ENCODE measurements at regions not wholly inside any gene's neighbourhood (a gene's known extent, or its start where the extent isn't known, plus 50 kb on each side); places are given as distances from the start of the nearest gene placed in this dataset.

DNA sequence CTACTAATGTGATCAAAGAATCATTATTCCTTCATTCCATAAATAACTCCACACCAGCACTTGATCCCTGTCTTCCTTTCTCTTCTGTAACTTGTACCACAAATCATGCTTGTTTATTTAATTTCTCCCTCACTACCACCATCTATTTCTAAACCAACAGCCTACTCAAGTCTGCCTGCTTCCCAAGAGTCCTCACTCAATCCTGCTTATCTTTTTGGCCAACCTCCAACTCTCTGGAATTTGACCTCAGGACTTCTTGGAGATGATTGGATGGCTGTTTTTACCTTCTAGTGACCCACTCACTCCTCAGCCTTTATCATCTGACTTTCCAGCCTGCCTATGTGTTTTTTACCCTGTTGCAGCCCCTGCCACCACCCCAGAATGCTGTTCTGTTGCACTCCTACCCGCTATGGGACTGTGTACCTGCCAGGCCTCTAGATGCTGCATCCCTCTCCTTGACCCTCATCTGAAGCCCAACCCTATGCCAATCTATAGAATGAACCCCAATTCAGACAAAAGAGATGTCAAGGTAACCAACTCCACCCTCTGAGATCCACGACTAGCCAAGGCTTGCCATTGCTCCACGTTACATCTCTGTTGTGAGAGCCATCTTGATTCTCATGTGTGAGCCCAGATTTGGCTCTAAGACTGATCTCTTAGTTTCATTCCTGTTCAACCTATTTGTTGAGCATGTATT lies 150.2 kb upstream of the PLEKHG7 start:
- no peak for DNase-seq

DNA sequence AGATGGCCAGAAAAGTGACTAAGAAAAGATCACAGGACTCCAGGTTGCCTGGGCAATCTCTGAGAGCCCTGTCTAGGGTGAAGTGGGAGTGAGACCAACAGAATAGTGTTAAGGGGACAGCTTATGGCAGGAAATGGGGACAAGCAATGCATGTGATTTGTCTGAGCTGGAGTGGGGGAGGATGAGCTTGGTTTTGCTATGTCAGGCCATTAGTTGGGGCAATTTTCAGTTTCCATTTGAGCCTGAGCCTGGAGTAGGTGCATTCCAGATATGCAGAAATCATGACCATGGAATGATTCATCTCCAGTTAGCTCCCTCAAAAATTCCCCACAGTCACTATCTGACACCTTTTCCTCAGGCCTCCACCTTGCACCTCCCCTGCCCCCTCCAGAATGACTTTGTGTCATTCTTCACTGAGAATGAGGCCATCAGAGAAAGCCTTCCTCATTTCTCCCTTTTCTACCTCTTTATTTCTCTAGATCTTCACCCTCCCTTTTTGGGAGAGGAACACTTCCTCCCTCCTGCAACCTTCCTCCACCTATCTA lies 150.9 kb upstream of the PLEKHG7 start:
- DNase-seq: no peak

DNA sequence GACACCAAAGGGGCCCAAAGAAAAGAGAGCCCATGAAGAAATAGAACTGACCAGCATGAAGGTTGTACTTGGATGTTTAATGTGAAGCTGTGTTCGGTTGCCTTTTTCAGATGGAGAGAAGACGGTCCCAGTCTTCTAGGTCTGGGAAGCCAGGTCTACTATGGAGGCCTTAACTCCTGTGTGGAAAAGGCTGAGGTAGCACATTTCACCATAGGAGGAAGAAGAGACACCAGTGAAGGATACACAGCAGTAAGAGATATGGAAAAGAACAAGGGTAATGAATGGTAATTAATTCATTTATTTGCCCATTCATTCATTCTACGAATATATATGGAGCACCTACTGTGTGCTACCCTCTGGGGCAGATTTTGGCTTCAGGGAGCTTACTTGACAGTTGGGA lies 151.6 kb upstream of the PLEKHG7 start:
- DNase-seq: no peak

DNA sequence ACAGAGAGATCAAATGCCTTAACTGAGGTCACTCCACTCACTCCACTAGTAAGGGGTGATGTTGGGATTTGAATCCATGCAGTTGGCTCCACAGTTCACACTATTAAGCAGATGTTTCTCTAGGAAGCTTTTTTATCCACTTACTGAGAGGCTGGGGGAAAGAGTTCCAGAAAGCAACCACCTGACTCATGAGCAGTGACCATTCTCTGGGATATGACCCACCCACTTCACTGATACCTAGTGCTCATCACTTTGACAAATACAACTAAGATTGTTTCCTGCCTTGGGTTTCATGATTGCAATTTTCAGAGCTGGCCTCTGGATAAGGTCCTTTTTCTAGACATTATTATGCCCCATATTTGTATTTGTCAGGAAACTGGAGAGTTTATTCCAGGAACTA lies 152.1 kb upstream of the PLEKHG7 start:
- no peak for DNase-seq

DNA sequence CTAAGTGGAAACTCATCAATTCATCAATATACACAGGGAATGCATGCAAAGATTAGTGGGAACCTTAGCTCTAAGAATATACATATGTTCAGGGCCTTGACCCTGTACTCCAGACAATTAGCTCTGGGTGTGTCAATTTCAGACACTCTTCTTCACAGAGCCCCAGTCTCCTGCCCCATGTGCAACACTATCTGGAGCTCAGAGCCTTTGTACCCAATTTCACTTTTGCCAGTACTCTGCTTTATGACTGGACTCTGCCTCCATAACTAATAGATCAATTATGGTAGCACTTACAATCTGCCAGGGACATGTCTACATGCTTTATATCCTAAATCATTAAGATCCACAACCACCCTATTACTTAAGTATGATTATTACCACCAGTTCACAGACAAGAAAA lies 152.5 kb upstream of the PLEKHG7 start:
- DNase-seq: no peak

DNA sequence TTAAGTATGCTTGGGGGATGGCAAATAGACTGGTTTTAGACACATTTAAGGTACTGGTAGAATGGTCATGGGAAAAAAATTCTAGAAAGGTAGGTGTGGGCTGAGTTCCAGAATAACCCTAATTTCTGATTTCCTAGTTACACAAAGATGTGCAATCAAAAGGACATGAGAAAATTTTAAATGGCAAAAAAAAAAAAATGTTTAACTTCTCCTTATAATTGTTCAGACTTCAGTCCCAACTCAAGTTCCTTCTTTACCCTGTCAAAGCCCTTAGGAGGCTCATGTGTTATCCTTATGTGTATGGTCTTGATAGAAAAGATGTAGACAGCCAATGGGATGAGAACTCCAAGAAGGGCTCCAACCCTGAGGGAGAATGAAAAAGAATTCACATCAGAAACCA lies 153.3 kb upstream of the PLEKHG7 start:
- DNase-seq: no peak

DNA sequence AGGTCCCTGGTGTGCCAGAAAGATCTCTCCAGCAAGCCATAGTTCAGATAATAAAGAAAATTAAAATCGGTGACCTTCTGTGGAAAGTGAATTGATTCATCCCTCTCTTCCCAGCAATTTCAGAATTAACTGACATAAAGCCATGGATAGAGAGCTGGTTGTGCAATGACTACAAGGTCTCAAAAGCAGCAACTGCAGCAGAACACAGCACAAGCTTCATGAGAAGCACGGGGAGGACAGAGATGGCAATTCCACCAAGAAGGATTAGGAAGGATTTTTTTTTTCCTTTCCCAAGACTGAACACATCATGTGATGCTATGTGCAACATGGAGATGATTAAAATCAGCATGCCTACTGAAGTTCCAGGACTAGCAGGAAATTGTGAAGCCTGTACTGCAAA lies 154.9 kb upstream of the PLEKHG7 start:
- DNase-seq: no peak

DNA sequence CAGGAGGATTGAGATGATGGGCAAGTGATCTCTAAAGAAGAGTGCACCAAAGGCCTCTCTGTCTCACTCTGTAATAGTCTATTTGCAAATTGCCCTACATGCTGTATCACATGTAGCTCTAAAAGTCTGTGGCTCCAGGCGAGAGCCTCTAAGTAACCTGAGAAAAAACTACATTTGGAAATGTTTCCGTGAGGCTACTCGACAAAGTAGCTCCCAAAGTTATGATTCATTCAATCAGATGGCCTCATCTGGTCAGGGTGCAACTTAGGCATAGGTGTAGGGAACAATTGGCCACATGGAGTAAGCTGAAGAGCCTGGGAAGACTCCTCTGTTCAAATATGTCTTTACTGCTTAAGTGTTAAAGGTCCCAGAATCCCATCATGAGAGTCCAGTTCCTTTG lies 155.4 kb upstream of the PLEKHG7 start:
- no peak for DNase-seq

DNA sequence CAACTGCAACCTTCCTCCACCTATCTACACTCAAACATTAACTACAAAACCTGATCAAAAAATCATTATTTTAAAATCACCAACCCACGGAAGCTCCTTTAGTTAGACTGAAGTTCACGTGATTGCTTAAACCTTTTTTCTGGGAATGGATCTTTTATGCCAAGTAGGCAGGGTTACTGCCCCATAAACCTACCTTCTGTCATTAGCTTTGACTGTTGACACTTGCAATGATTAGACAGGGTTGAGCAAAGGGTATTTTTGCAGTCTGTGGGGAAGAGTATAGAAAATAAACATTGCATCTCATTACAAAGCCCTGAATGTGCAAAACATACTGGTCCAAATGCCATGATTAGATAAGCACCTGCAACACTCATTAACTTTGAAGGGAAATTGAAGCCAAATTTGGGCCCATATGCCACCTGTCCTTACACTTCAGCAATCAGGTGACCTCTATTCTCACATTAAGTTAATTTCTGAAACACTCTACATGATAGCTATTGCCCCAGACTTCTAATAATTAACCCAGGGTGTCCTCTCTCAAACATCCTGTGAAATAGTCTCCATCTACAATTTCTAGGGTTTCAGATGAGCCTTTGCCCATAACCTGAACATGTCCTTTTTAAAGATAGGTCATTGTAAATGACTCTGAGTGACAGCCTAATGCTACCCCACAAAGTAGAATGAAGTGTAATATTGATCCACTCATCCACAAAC lies 156.0 kb upstream of the PLEKHG7 start:
- DNase-seq: no peak

DNA sequence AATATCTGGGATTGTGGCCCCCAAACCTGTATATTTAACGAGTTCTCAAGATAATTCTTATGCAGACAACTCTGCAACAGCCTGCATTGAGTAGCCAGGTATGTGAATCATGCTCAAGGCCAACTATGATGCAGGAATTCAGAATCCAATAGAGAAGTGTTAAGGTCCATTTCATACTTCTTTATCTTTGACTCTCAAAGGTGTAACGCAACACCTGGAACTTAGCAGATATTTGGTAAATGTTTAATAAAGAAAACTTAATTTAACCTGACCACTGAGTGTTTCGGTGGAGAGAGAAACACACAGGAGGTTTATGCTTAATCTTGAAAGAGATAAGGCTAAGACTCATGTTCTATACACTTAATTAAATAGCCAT lies 156.5 kb upstream of the PLEKHG7 start:
- no peak for DNase-seq

DNA sequence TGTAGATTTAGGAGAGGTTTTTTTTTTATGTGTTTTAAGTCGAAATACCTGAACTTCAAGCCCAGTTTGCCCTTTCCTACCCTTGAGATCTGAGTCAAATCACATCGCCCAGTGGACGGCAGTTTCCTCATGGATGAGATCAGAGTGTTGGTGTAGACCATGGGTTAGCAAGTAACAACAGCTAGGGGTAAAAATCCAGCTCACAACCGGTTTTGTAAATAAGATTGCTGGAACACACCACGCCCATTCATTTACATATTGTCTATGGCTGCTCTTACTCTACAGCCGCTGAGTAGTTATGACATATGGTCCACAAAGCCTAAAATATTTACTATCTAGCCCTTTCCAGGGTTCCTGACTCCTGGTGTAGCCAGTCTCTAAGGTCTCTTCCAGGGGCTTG lies 158.5 kb upstream of the PLEKHG7 start:
- no peak for DNase-seq

DNA sequence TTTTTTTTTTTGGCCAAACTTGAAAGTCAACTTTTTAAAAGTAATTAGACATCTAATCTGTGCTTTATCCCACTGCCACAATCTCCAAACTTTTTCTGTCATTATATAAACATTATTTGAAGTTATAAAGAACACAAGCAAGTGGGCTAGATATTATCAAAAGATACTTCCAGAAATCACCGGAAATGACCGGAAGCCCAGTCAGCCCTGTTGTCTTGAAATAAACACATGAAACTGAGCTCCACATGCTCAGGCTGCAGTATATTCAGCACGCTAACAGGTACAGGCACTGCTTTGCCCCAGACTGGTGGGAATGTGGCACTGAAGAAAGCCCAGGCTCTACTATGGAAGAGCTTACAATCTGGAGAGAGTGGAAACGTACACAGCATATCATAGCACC lies 158.9 kb upstream of the PLEKHG7 start:
- no peak for DNase-seq

DNA sequence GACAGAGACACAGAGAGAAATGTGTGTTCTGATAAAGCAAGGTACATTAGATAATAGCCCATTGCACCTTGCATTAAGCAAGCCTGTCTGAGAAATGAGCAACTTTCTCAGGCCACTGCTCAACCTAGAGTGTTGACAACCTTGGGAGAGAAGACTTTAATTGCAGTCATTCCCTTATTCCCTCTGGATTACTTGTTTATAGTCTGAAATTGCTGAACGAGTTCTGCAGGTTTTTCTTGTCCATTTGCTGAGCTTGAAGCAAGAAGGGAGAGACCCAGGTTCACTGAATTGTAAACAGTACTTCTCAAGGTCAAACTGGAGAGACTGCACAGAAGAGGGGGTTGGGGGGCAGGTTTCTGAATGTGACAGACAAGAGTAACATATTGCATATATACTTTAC lies 159.4 kb upstream of the PLEKHG7 start:
- no peak for DNase-seq

DNA sequence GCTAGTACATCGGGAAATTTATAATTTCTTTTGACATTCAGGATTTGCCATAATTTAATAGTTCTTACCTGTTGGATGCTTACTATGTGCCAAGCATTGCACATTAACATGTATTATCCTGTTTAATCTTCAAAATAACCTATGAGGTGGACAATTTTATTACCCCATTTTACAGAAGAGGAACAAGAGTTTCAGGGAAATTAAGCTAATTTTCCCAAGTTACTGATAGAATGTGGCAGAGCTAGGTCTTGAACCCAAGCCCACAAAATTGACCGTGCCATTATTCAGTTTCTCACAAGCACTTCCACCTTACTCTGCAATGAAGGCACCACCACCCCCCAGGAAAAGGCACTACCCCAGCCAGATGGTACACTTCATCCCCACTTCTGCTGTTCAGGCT lies 161.1 kb upstream of the PLEKHG7 start:
- no peak for DNase-seq

DNA sequence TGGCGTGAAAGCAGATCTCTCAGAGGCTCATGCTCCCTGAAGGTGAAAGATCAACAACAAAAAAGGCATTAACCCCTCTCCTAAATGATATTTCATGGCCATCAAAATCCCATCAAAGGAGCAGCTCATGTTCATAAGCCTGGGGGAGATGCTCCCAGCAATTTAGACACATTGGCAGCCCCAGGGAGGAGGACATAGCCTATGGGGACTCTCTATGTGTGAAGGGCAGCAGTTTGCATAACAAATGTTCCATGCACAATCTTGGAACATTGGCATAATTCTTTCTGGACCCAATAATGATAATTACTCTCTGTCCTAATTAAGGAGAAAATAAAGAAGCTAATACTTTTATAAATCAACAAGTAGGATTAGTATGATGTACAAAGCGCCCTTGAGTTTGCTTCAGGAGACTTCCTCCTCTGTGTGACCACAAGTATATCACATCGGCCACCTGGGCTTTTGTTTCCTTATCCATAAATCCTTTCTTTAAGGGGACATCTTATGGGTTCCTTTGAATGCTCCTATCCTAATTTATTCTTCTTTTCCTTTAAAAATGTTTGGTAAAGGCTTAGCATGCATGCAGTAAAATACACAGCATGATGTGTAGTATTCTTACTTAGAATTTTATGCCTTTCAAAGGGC lies 161.9 kb upstream of the PLEKHG7 start:
- DNase-seq: no peak

DNA sequence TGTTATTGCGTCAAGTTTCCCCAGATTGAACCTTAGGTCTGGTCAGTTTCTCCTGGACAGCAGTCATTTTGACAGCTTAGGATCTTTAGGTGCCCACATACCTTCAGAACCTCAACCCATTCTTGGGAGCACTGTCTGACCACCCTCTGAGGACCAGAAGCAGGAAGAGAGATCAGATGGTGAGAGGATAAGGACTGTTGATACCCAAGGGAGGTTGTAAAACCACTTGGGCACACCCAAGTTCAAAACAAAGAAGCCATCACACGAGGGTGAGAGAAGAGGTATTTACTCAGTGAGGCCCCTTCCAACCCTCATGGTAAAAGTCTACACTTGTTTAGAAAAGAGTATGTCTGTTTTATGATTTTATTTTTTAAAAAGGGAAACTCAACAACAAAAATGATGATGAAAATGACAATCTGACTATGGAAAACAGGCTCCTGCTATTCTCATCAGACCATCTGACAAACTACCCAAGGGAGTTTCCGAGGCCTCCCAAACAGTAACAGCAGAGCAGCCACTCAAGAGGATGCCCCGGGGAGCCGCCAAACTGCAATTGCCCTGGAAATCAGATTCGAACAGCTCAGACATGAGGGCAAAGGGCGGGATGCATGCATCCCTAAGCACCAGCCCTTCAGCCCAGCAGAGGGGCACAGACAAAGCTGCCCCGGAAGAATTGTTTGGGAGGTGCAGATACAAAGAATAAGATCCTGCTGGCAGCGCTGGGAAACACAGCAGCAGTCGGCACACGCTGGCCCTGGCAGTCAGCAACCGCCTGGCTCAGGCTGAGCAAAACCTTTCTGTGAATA lies 162.6 kb upstream of the PLEKHG7 start:
- no peak for DNase-seq

DNA sequence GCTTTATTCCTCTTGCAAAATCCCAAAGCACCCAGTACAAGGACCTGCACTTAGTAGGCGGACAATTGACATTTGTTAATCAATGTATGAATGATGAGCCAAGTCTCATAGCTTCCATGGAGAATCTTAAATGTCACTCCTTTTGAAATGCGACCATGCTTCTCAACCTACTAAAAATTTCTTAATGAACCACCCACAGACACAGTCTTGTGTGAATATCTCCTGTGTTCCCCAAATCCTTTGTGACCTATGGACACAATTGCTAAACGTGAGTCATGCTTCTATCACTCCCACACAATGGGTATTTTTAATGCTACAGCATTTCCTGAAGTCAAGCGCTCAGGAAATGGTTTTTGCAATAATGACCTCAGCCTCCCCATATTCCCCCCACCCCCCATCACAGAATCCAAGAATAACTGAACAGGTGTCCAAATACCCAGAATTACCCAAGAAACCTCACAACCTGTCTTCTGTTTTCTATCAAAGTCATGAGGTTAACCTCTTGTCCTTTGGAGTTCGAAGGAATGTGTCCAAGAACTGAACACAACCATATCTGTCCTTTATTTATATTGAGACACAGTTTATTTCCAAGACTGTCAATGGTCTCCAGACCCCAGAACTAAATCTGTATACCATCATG lies 163.6 kb upstream of the PLEKHG7 start:
- DNase-seq: no peak

DNA sequence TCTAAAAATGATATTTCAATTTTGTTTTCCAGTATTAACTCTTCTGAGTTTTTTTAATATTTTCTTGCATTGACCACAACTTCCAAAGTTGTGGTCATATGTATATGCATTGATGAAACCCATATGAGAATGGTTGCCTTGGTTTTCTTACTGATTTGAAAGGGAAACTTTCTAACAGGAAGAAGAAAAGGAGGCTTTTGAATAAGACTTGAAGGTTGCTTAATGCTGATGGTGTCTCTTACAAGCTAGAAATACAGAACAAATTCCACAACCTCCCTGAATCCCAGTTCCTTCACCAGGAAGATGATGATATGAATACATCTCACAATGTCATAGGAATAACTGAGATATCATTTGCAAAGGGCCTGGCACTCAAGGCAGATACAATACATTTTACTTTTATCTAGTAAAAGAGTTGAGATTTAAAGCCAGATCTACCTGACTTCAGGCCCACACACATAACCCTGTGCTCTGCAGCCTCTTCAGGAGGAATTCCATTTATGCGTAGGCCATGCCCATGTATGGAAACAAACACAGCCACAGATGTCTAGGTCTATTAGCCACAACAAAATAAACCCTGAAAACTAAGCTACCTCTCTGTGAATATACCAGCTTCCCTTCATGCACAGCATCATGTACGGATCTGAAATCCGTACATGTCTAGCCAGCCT lies 165.4 kb upstream of the PLEKHG7 start:
- DNase-seq: no peak

DNA sequence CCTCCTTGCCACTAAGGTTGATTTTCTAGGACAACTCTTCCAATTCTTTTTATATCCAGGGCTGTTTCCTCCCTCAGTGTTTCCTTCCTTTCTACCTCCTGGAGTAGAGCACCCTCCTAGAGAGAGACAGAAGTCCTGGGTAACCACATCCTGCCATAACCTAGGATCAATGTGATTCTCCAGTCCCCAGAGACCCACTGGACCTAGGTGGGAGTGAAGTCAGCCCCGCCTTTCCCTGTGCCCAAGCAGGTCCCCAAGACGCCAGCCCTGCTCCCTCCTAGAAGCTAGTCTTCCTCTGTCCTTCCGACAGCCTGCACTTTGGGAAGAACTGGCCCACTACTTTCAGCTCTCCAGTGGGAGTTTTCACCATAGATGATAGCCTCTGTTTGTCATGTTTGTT lies 166.8 kb upstream of the PLEKHG7 start:
- no peak for DNase-seq

DNA sequence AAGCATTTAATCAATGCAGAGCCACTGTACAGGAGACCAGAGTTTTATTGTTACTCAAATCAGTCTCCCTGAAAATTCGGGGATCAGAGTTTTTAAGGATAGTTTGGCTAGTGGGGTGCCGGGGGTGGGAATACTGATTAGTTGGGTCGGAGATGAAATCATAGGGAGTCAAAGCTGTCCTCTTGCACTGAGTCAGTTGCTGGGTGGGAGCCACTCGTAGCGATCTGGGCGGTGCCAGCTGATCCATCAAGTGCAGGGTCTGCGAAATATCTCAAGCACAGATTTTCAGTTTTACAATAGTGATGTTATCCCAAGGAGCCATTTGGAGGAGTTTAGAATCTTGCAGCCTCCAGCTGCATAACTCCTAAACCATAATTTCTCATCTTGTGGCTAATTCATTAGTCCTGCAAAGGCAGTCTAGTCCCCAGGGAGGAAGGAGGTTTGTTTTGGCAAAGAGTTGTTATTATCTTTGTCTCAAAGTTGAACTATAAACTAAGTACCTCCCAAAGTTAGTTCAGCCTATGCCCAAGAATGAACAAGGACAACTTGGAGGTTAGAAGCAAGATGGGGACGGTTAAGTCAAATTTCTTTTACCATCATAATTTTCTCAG lies 169.4 kb upstream of the PLEKHG7 start:
- DNase-seq: no peak

DNA sequence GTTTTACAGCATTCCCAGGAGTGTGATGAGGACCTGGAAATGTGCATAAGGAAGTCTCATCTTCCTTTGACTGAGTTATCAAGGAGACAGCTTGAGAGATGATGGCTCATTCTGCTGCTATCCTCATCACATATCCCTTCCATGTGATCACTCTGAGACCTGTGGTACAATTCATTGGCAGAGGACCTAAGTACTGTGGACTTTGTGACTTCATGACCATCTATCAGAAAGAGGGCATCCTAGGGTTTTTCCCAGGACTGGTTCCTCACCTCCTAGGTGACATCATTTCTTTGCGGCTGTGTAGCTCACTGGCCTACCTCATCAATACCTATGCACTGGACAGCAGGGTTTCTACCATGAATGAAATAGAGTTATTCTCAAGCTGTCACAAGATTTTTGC lies 172.1 kb upstream of the PLEKHG7 start:
- DNase-seq: no peak

DNA sequence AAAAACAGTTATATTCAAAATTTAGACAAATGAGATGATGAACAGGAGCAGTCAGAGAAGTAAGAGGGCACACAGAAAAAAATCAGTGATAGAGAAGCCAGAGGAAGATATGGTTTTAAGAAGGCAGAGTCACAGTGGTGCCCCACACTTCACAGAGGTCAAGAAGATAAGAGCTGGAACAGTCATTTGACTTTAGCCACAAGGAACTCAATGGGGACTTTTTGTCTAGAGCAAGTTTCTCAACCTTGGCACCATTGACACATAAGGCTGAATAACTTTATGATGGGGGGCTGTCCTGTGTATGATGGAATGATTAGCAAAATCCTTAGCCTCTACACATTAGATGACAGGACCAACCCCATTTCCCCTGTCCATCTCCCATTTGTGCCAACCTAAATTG lies 172.8 kb upstream of the PLEKHG7 start:
- DNase-seq: no peak

All from activated CD4-positive, alpha-beta T cell treated with anti-CD3 and anti-CD28 coated beads for 1 hour (primary cell).